ENCODE measurements at regions not wholly inside any gene's neighbourhood (a gene's known extent, or its start where the extent isn't known, plus 50 kb on each side); places are given as distances from the start of the nearest gene placed in this dataset.

- no peak for TF ChIP-seq POLR2A (IDR thresholded peaks at IDR 0.05)
- TF ChIP-seq, protein P1, sequence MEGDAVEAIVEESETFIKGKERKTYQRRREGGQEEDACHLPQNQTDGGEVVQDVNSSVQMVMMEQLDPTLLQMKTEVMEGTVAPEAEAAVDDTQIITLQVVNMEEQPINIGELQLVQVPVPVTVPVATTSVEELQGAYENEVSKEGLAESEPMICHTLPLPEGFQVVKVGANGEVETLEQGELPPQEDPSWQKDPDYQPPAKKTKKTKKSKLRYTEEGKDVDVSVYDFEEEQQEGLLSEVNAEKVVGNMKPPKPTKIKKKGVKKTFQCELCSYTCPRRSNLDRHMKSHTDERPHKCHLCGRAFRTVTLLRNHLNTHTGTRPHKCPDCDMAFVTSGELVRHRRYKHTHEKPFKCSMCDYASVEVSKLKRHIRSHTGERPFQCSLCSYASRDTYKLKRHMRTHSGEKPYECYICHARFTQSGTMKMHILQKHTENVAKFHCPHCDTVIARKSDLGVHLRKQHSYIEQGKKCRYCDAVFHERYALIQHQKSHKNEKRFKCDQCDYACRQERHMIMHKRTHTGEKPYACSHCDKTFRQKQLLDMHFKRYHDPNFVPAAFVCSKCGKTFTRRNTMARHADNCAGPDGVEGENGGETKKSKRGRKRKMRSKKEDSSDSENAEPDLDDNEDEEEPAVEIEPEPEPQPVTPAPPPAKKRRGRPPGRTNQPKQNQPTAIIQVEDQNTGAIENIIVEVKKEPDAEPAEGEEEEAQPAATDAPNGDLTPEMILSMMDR (IDR thresholded peaks at IDR 0.05 in 4 of 5, conservative IDR thresholded peaks at IDR 0.05 in 1 of 5): no peak
Measured at GRCh38 chr11:35874751-35875450, 69.0 kb upstream of the LDLRAD3 start.
